HG02759 (cell line): ENCODE measurements at regions not wholly inside any gene's neighbourhood (a gene's known extent, or its start where the extent isn't known, plus 50 kb on each side); places are given as distances from the start of the nearest gene placed in this dataset.

Experiments used
- ATAC-seq: cut with Tn5 transposase; IDR thresholded peaks from one replicate; pipeline ENCODE4 v1.9.1; 2021; ENCODE audit warnings: mild to moderate bottlenecking, moderate library complexity; ENCODE audit not compliant: unreplicated experiment

GRCh38 chr3:76576201-76576600, 463.7 kb upstream of the ROBO2 start:
- ATAC-seq: no peak

GRCh38 chr3:76582098-76582497, 457.8 kb upstream of the ROBO2 start:
- no peak for ATAC-seq

DNA sequence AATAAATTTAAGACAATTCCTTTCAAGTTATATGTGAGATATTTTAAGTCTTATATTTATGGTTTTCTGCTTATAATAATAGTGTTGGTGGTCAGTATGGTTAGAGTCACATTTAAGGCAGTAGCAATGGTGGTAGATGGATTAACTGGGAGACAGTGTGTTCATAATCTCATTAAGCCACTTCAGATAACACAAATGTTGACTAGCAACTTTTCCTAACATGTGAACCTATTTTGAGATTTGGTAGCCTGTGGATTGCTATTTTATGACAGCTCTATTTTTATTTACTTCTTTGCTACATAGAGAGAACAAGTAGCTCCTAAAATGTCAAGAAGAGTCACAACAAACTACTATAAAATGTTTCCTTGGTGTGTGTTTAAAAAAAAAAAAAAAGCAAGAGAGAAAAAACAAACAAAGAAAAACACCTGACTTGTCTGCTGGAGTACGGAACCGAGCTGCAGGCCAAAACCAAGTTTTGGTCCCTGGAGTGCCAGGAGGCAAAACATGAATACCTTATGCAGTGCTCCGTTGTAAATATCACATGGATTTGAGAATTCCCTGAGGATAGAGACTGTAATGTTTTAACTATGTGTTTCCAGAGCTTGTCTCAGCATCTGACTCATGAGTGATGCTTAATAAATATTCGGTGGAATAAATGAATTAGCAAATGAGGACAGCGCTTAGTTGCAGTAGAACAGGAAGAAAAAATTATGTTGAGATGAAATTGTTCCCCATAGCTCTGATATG, 457.1 kb upstream of the ROBO2 start:
- ATAC-seq: no peak

GRCh38 chr3:76585794-76586392, 454.0 kb upstream of the ROBO2 start:
- no peak for ATAC-seq

GRCh38 chr3:76586471-76586870, 453.4 kb upstream of the ROBO2 start:
- no peak for ATAC-seq

- ATAC-seq: no peak
Measured at GRCh38 chr3:76610150-76610549, 429.7 kb upstream of the ROBO2 start.

- no peak for ATAC-seq
Measured at GRCh38 chr3:76615719-76616118, 424.2 kb upstream of the ROBO2 start.

- no peak for ATAC-seq
Measured at GRCh38 chr3:76624164-76624563, 415.7 kb upstream of the ROBO2 start.

DNA sequence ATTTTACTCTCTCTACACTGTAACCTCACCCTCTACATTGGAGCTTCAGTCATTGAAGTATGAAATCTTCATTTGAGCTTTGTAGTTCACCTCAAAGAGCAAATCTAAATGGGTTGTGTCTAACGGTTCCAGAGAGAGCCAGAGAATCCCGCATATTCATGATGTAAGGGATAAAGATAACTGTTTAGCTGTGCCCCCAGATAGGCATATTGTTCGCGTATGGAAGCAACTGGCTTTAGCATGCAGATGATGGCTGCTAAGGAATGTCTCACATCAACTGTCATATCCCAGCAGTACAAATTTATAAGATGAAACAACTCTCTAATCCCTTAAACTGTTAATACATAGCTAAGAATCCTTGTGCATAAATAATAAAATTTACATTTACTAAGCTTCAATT, 412.7 kb upstream of the ROBO2 start:
- ATAC-seq: no peak

GRCh38 chr3:76631251-76631650, 408.6 kb upstream of the ROBO2 start:
- ATAC-seq: no peak

- ATAC-seq: no peak
Measured at GRCh38 chr3:76638006-76638405, 401.9 kb upstream of the ROBO2 start.

DNA sequence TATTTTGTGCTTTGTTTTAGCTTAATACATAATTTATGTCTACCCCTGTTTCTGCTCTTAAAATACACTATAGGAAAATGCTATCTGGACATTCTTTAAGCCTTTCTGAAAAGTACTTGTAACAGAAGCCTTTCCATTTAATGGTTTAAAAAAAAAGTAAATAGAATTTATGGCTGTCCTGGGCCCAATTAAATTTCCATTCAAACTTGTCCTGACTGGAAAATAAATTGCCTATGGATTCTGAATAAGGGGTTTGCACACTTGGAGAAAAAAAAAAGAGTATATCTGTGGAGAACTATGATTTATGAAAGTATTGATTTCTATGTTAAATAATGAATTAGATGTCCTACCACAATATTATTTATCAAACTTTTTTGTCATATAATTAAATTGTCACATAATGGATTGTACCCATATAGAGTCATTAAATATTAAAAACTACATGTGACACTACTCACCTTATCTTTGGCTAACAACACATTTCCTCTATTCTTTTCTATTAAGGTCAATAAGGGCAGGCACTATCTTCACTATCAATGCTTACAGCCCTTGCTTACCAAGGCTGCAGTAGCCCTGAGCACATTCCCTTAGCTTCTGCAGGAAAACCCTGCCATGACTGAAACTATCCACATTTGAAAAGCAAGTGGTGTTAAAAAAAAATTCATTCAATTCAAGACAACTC, 396.1 kb upstream of the ROBO2 start:
- ATAC-seq: no peak

DNA sequence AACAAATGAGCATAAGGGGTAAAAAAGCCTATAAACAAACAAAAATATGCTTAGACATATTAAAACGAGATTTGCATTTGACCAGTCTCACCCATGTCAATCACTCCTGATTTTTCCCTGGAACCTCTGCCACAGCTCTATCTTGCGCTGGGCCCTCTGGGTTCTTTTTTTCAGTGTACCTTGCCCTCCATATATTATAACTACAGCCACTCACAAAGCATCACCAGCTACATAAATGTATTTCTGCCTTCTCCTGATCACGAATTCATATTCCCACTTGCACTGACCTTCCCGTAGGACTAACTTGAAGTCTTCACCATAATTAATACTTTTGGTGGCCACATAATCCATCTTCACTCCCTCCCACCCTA, 395.6 kb upstream of the ROBO2 start:
- ATAC-seq: no peak

GRCh38 chr3:76645724-76646123, 394.2 kb upstream of the ROBO2 start:
- no peak for ATAC-seq

DNA sequence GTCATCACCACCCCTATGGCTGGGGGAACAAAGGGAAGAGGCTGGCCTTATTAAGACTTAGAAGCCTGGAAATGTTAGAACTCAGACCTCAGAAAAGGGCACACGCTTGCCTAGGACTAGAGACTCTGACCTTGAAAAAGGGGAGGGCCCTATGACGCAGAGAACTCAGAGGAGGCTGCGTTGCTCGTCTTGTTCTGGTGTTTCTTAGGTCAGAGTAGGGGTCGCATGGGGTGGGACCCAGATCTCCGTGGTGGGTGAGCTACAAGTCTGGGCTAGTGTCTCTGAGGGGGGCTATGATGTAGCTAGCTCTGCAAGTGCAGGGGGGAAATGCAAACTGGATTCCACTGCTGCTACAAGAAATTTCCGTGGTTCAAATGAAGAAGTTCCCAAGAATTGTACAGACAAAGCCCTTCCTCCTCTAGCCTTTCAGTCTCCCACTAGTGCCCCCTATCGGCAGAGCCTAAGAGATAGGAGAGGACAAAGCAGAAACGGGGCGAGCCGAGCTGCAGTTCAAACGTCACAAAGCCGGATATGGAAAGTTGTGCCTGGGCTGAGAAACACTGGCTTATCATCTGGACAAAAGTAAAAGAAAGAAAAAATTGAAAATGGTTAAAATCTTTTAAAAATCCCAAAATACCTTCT, 392.9 kb upstream of the ROBO2 start:
- no peak for ATAC-seq

DNA sequence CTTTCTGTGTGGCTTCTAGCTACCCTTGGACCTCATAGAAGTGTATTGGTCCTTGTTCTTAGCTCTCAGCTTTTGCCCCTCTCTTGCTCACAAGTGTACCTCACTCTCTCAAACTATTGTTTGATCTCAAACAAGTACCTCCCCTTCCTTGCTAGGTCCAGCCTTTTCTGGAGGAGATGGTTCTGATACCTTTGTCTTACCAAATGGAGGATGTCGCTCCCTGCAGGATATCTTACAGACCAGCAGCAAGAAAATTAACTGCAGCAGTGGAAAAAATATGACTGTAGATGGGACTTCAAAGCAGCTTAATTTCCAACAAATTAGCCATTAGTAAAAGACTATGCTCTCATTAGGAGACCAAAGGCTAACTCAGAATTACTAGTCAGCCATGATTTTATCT, 388.1 kb upstream of the ROBO2 start:
- no peak for ATAC-seq

GRCh38 chr3:76652524-76652923, 387.4 kb upstream of the ROBO2 start:
- no peak for ATAC-seq

- ATAC-seq: no peak
Measured at GRCh38 chr3:76653640-76654251, 386.2 kb upstream of the ROBO2 start.

- ATAC-seq: no peak
Measured at GRCh38 chr3:76656531-76657070, 383.3 kb upstream of the ROBO2 start.

GRCh38 chr3:76657909-76658308, 382.0 kb upstream of the ROBO2 start:
- no peak for ATAC-seq
